ENCODE measurements at regions not wholly inside any gene's neighbourhood (a gene's known extent, or its start where the extent isn't known, plus 50 kb on each side); places are given as distances from the start of the nearest gene placed in this dataset.

- TF ChIP-seq EP300 (IDR thresholded peaks at IDR 0.05): no peak
- no peak for TF ChIP-seq POLR2A (IDR thresholded peaks at IDR 0.05)
- TF ChIP-seq POLR2AphosphoS5 (IDR thresholded peaks at IDR 0.05): no peak
- TF ChIP-seq CTCF (IDR thresholded peaks at IDR 0.05): no peak
- DNase-seq (ENCODE audit: low spot score in 2 of 2): no peak
- H3K4me3 ChIP-seq: no peak overlapping the region
Measured at GRCh38 chr5:2588850-2589501, 162.5 kb downstream of the IRX2 start.

GRCh38 chr5:2587189-2588031 is 164.1 kb downstream of the IRX2 start:
- WGBS: 95% methylated on average over 9 of the region's 15 CpGs

More at GRCh38 chr5:2588850-2589501, 162.5 kb downstream of the IRX2 start:
- Histone ChIP-seq H3K27me3 (peaks cover 23% of the 10 kb centered on the region), H3K36me3 (no peaks in the 10 kb centered on the region), H3K4me1 (peaks cover 31% of the 10 kb centered on the region), H3K9me3 (no peaks in the 10 kb centered on the region), H3K27ac (no peak overlapping the region)
- 49% methylated on average over 9 of the region's 9 CpGs for WGBS

GRCh38 chr5:2586016-2586715 is 165.3 kb downstream of the IRX2 start:
- no peak overlapping the region for H3K4me3 ChIP-seq
- WGBS: 89% methylated on average over 9 of the region's 9 CpGs

More at GRCh38 chr5:2587189-2588031, 164.1 kb downstream of the IRX2 start:
- Histone ChIP-seq H3K27ac (no peak overlapping the region), H3K4me1 (peaks cover 31% of the 10 kb centered on the region), H3K27me3 (peaks cover 18% of the 10 kb centered on the region), H3K9me3 (no peaks in the 10 kb centered on the region), H3K4me3 (no peak overlapping the region), H3K36me3 (no peaks in the 10 kb centered on the region)
- peak in 1 of 2 donors; percentile 57 for DNase-seq (ENCODE audit: low spot score in 2 of 2)
- no peak for TF ChIP-seq EP300 (IDR thresholded peaks at IDR 0.05)
- TF ChIP-seq POLR2A (IDR thresholded peaks at IDR 0.05): no peak
- no peak for TF ChIP-seq CTCF (IDR thresholded peaks at IDR 0.05)
- no peak for TF ChIP-seq POLR2AphosphoS5 (IDR thresholded peaks at IDR 0.05)

GRCh38 chr5:2584579-2585269 is 166.8 kb downstream of the IRX2 start:
- Histone ChIP-seq H3K27me3 (no peaks in the 10 kb centered on the region), H3K27ac (no peak overlapping the region), H3K9me3 (no peaks in the 10 kb centered on the region), H3K4me1 (peaks cover 6% of the 10 kb centered on the region), H3K4me3 (no peak overlapping the region), H3K36me3 (no peaks in the 10 kb centered on the region)
- TF ChIP-seq POLR2AphosphoS5 (IDR thresholded peaks at IDR 0.05) (no peak), EP300 (IDR thresholded peaks at IDR 0.05) (no peak), CTCF (IDR thresholded peaks at IDR 0.05) (no peak), POLR2A (IDR thresholded peaks at IDR 0.05) (no peak)
- DNase-seq (ENCODE audit: low spot score in 2 of 2): no peak
- 72% methylated on average over 3 of the region's 3 CpGs for WGBS

More at GRCh38 chr5:2586016-2586715, 165.3 kb downstream of the IRX2 start:
- H3K27ac ChIP-seq: no peak overlapping the region
- no peak for TF ChIP-seq POLR2A (IDR thresholded peaks at IDR 0.05)
- H3K4me1 ChIP-seq: peaks cover 18% of the 10 kb centered on the region
- H3K36me3 ChIP-seq: no peaks in the 10 kb centered on the region
- no peak for DNase-seq (ENCODE audit: low spot score in 2 of 2)
- peaks cover 9% of the 10 kb centered on the region for H3K27me3 ChIP-seq
- H3K9me3 ChIP-seq: no peaks in the 10 kb centered on the region

- no peak overlapping the region for H3K4me3 ChIP-seq
- no peaks in the 10 kb centered on the region for H3K36me3 ChIP-seq
- WGBS: 74% methylated on average over 4 of the region's 4 CpGs
- H3K27me3 ChIP-seq: no peaks in the 10 kb centered on the region
- DNase-seq (ENCODE audit: low spot score in 2 of 2): no peak
- TF ChIP-seq CTCF (IDR thresholded peaks at IDR 0.05): no peak
- TF ChIP-seq POLR2A (IDR thresholded peaks at IDR 0.05): no peak
- TF ChIP-seq EP300 (IDR thresholded peaks at IDR 0.05): no peak
- no peak for TF ChIP-seq POLR2AphosphoS5 (IDR thresholded peaks at IDR 0.05)
- H3K27ac ChIP-seq: no peak overlapping the region
- H3K9me3 ChIP-seq: no peaks in the 10 kb centered on the region
- H3K4me1 ChIP-seq: no peaks in the 10 kb centered on the region
Measured at GRCh38 chr5:2582507-2582906, 169.0 kb downstream of the IRX2 start.

Measured in suprapubic skin (tissue), 4 donors.